B cell (primary cell): ENCODE measurements at regions not wholly inside any gene's neighbourhood (a gene's known extent, or its start where the extent isn't known, plus 50 kb on each side); places are given as distances from the start of the nearest gene placed in this dataset.

Experiments
- ATAC-seq: fragments of 200-7000 bp; cut with Tn5 transposase; one replicate; pipeline ENCODE4 v1.10.0; 2021; ENCODE audit warnings: low read depth, mild to moderate bottlenecking, moderate number of reproducible peaks, moderate library complexity
- CTCF ChIA-PET: fragments of 350-600 bp; sonication (Branson Sonifier 250); formaldehyde crosslinking; loops from one replicate; lab custom pipeline; 2021; ENCODE audit warnings: antibody characterized with exemption, inconsistent platforms; lab: Charles Lee
- POLR2A ChIA-PET: fragments of 350-600 bp; sonication (Branson Sonifier 250); formaldehyde crosslinking; loops from one replicate; lab custom pipeline; 2021; ENCODE audit warnings: antibody characterized with exemption; lab: Charles Lee
- DNase-seq: peaks from one replicate; pipeline ENCODE4 v3.0.0; 2013
- H2AFZ ChIP-seq: 2 replicates; pipeline ENCODE4 v1.6.1; 2012; ENCODE audit warnings: mild to moderate bottlenecking, low read depth, low read length; ENCODE audit not compliant: insufficient read depth, poor library complexity, severe bottlenecking
- H3K27ac ChIP-seq, 2 donors: 1 replicate in 1 of 2; 2 replicates in 1 of 2; pipeline ENCODE4 v1.5.1; 2012 to 2013; ENCODE audit warnings: low read length in 2 of 2, mild to moderate bottlenecking in 2 of 2, moderate library complexity in 1 of 2
- H3K27me3 ChIP-seq, 4 experiments: fragments of 200-600 bp in 1 of 4; sonication (generic) in 1 of 4; replicated peaks in 1 of 4; 1 replicate in 2 of 4; 2 replicates in 2 of 4; pipeline versions ENCODE4 v1.6.1 to v1.7.0; 2013 to 2016; ENCODE audit warnings: low read length in 3 of 4, mild to moderate bottlenecking in 2 of 4, mixed read lengths in 1 of 4, moderate library complexity in 1 of 4; ENCODE audit not compliant: insufficient read depth in 4 of 4, control insufficient read depth in 3 of 4; ENCODE audit errors: control extremely low read depth in 1 of 4
- H3K36me3 ChIP-seq, 2 experiments: replicated peaks in 1 of 2; 1 replicate in 1 of 2; 2 replicates in 1 of 2; pipeline versions ENCODE4 v1.6.1 to v1.7.1; 2013; ENCODE audit warnings: low read length in 1 of 2; ENCODE audit not compliant: insufficient read depth in 2 of 2, control insufficient read depth in 1 of 2; ENCODE audit errors: control extremely low read depth in 1 of 2, extremely low read depth in 1 of 2
- H3K4me1 ChIP-seq, 2 donors: fragments of 200-600 bp in 1 of 2; sonication (generic) in 1 of 2; 1 replicate in 1 of 2; 2 replicates in 1 of 2; pipeline versions ENCODE4 v1.5.1 to v1.6.1; 2013 to 2017; ENCODE audit warnings: low read length in 2 of 2; ENCODE audit not compliant: control insufficient read depth in 2 of 2, insufficient read depth in 2 of 2
- H3K4me2 ChIP-seq: replicated peaks from 2 replicates; pipeline ENCODE3; 2012; ENCODE audit warnings: mild to moderate bottlenecking, low read depth, low read length; ENCODE audit not compliant: poor library complexity, severe bottlenecking
- H3K4me3 ChIP-seq, 5 experiments: fragments of 200-600 bp in 1 of 5; sonication (generic) in 1 of 5; 1 replicate in 3 of 5; 2 replicates in 2 of 5; pipeline versions ENCODE4 v1.5.1 to v1.7.0; 2011 to 2016; ENCODE audit warnings: low read length in 4 of 5, mild to moderate bottlenecking in 4 of 5, low read depth in 2 of 5, control low read depth in 1 of 5, moderate library complexity in 1 of 5; ENCODE audit not compliant: insufficient read depth in 1 of 5; ENCODE audit errors: control extremely low read depth in 1 of 5, extremely low read depth in 1 of 5
- H3K79me2 ChIP-seq: fragments of 200-600 bp; sonication (generic); one replicate; pipeline ENCODE4 v1.6.0; 2016; ENCODE audit warnings: low read length; ENCODE audit not compliant: control insufficient read depth, insufficient read depth
- H3K9ac ChIP-seq: fragments of 200-600 bp; sonication (generic); 2 replicates; pipeline ENCODE4 v1.6.1; 2017; ENCODE audit warnings: mild to moderate bottlenecking, low read length, moderate library complexity
- H3K9me3 ChIP-seq, 3 donors: one replicate each; pipeline versions ENCODE4 v1.6.1 to v1.7.1; 2013; ENCODE audit warnings: low read length in 2 of 3; ENCODE audit not compliant: control insufficient read depth in 2 of 3, insufficient read depth in 1 of 3; ENCODE audit errors: control extremely low read depth in 1 of 3
- H4K20me1 ChIP-seq: 2 replicates; pipeline ENCODE4 v1.6.0; 2012; ENCODE audit warnings: mild to moderate bottlenecking, low read length; ENCODE audit not compliant: insufficient read depth, control insufficient read depth, poor library complexity, severe bottlenecking
- H3K27ac Mint-ChIP-seq: one replicate; pipeline ENCODE4 v1.8.0; 2021; ENCODE audit warnings: mixed read lengths
- H3K27me3 Mint-ChIP-seq: one replicate; pipeline ENCODE4 v1.8.0; 2021; ENCODE audit warnings: mixed read lengths
- H3K4me1 Mint-ChIP-seq: one replicate; pipeline ENCODE4 v1.8.0; 2021; ENCODE audit warnings: mixed read lengths
- H3K4me3 Mint-ChIP-seq: one replicate; pipeline ENCODE4 v1.8.0; 2021; ENCODE audit warnings: mixed read lengths
- H3K9me3 Mint-ChIP-seq: one replicate; pipeline ENCODE4 v1.8.0; 2022; ENCODE audit warnings: mixed read lengths; ENCODE audit not compliant: insufficient read depth
- CTCF ChIP-seq: fragments of 200-600 bp; IDR thresholded peaks from one replicate; pipeline ENCODE4 v1.8.0; 2022; ENCODE audit warnings: antibody characterized with exemption, mild to moderate bottlenecking
- EZH2 ChIP-seq: IDR thresholded peaks from 2 replicates; pipeline ENCODE4 v1.6.1; 2012; ENCODE audit warnings: borderline replicate concordance, low read depth, mild to moderate bottlenecking, moderate library complexity, low read length; ENCODE audit not compliant: insufficient read depth, poor library complexity, severe bottlenecking
- WGBS: methylation state at CpG from one replicate; pipeline ENCODE4 v1.1.5; 2013; ENCODE audit warnings: missing lambda C conversion rate; ENCODE audit not compliant: insufficient coverage; 5-methylcytosine and 5-hydroxymethylcytosine counted together
- intact Hi-C: fragments of 100-400 bp; cut with micrococcal nuclease; formaldehyde crosslinking; loops from one replicate; pipeline ENCODE4 v1.10.0; 2022

GRCh38 chr3:106014971-106015370 is 146.2 kb upstream of the CBLB start:
- no peak overlapping the region for H3K4me2 ChIP-seq
- H3K4me1 ChIP-seq = peaks cover 6 to 7% of the 10 kb centered on the region in 2 donors
- DNase-seq = no peak
- H2AFZ ChIP-seq = no peak overlapping the region
- CTCF ChIA-PET = no interaction called here
- peaks cover 13% of the 10 kb centered on the region for H3K4me1 Mint-ChIP-seq
- WGBS = 100% methylated on average over 2 of the region's 3 CpGs
- TF ChIP-seq CTCF (no peak), EZH2 (no peak)
- intact Hi-C loops = no loop called here
- no peaks in the 10 kb centered on the region for H4K20me1 ChIP-seq
- no peak overlapping the region for H3K4me3 ChIP-seq
- no peak overlapping the region for H3K27ac ChIP-seq
- no peaks in the 10 kb centered on the region for H3K9me3 Mint-ChIP-seq
- no peak for ATAC-seq
- no peaks in the 10 kb centered on the region for H3K36me3 ChIP-seq
- H3K27ac Mint-ChIP-seq = no peak overlapping the region
- H3K27me3 ChIP-seq = no peaks in the 10 kb centered on the region
- H3K9me3 ChIP-seq = peaks cover 0 to 1% (median 0%) of the 10 kb centered on the region in 3 donors
- no peaks in the 10 kb centered on the region for H3K79me2 ChIP-seq
- POLR2A ChIA-PET = no interaction called here
- H3K27me3 Mint-ChIP-seq = no peaks in the 10 kb centered on the region
- H3K4me3 Mint-ChIP-seq = no peak overlapping the region
- H3K9ac ChIP-seq = no peak overlapping the region

- Histone ChIP-seq H3K9ac (no peak overlapping the region), H2AFZ (no peak overlapping the region), H3K27ac (no peak overlapping the region), H3K9me3 (no peaks in the 10 kb centered on the region), H3K79me2 (no peaks in the 10 kb centered on the region), H3K4me1 (peaks cover 6 to 7% of the 10 kb centered on the region in 2 donors), H3K36me3 (no peaks in the 10 kb centered on the region), H3K27me3 (no peaks in the 10 kb centered on the region), H3K4me2 (no peak overlapping the region), H4K20me1 (no peaks in the 10 kb centered on the region), H3K4me3 (no peak overlapping the region)
- 86% methylated on average over 2 of the region's 4 CpGs for WGBS
- Mint-ChIP-seq H3K27ac (no peak overlapping the region), H3K4me1 (peaks cover 13% of the 10 kb centered on the region), H3K27me3 (no peaks in the 10 kb centered on the region), H3K4me3 (no peak overlapping the region), H3K9me3 (no peaks in the 10 kb centered on the region)
- no peak for DNase-seq
- TF ChIP-seq CTCF (no peak), EZH2 (no peak)
- POLR2A ChIA-PET = no interaction called here
- CTCF ChIA-PET = no interaction called here
- no peak for ATAC-seq
- intact Hi-C loops = no loop called here
Observed at GRCh38 chr3:106018102-106018501, 149.3 kb upstream of the CBLB start.
